Memory B cell (primary cell): ENCODE measurements at regions not wholly inside any gene's neighbourhood (a gene's known extent, or its start where the extent isn't known, plus 50 kb on each side); places are given as distances from the start of the nearest gene placed in this dataset.

Experiments used
- ATAC-seq: fragments of 150-1000 bp; cut with Tn5 transposase; 2 replicates; pipeline ENCODE4 v1.10.0; 2021; ENCODE audit warnings: low read depth, mild to moderate bottlenecking, moderate library complexity
- DNase-seq, 2 donors: peaks; one replicate each; pipeline ENCODE4 v3.0.0; 2022; ENCODE audit warnings: low spot score in 2 of 2
- H3K27ac Mint-ChIP-seq: one replicate; pipeline ENCODE4 v1.8.0; 2022; ENCODE audit warnings: mild to moderate bottlenecking, moderate library complexity, mixed read lengths
- H3K27me3 Mint-ChIP-seq: one replicate; pipeline ENCODE4 v1.8.0; 2022; ENCODE audit warnings: mixed read lengths
- H3K36me3 Mint-ChIP-seq: one replicate; pipeline ENCODE4 v1.8.0; 2022; ENCODE audit warnings: mild to moderate bottlenecking, mixed read lengths
- H3K4me1 Mint-ChIP-seq: one replicate; pipeline ENCODE4 v1.8.0; 2022; ENCODE audit warnings: mixed read lengths
- H3K4me3 Mint-ChIP-seq: one replicate; pipeline ENCODE4 v1.8.0; 2022; ENCODE audit warnings: mild to moderate bottlenecking, moderate library complexity, mixed read lengths
- H3K9me3 Mint-ChIP-seq: one replicate; pipeline ENCODE4 v1.8.0; 2022; ENCODE audit warnings: mixed read lengths

DNA sequence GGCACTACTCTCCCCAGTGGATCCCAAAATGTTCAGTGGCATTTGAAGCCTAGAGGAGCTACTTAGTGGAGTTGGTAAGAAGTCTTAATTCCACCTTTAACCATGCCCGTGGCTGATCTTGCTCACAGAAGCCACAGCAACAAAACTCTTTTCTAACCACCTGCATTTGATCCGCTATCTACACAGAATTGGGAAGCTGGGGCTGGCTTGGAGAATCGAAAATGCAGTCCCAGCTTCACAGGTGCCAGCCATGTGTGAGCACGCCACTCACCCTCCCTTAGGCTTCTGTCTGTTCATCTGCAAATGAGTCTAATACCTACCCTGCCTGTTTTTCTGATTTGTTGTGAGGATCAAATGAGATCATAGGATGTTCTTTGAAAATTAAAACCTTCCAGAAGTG is 182.6 kb downstream of the BCL11A start:
- Mint-ChIP-seq H3K4me1 (peaks cover 61% of the 10 kb centered on the region), H3K27ac (peak overlapping the region; percentile 87), H3K27me3 (no peaks in the 10 kb centered on the region), H3K4me3 (peak overlapping the region; percentile 21), H3K36me3 (no peaks in the 10 kb centered on the region), H3K9me3 (no peaks in the 10 kb centered on the region)
- DNase-seq, result no peak
- peak; percentile 61 for ATAC-seq

DNA sequence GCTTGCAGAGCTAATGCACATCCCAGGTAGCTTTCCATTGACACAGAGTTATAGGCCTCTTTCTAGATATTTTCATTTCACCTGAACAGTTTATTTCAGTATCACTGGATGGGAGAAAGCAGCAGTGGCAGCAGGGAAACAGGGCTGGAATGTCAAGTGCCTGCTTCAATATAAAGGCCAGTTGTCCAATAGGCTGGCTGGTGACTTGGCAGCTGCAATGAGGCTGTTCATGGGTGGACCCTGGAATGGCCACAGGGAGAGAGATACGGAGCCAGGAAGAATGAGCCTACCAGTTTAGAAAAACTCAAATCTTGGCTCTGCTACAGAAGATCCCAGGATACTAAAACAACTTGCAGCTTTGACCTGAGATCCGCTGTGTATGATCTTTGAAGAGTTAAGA is 185.0 kb downstream of the BCL11A start:
- Mint-ChIP-seq H3K27ac (peak overlapping the region; percentile 56), H3K27me3 (no peaks in the 10 kb centered on the region), H3K4me1 (peaks cover 80% of the 10 kb centered on the region), H3K36me3 (peaks cover 1% of the 10 kb centered on the region), H3K4me3 (no peak overlapping the region), H3K9me3 (no peaks in the 10 kb centered on the region)
- ATAC-seq (no peak), DNase-seq (no peak)

DNA sequence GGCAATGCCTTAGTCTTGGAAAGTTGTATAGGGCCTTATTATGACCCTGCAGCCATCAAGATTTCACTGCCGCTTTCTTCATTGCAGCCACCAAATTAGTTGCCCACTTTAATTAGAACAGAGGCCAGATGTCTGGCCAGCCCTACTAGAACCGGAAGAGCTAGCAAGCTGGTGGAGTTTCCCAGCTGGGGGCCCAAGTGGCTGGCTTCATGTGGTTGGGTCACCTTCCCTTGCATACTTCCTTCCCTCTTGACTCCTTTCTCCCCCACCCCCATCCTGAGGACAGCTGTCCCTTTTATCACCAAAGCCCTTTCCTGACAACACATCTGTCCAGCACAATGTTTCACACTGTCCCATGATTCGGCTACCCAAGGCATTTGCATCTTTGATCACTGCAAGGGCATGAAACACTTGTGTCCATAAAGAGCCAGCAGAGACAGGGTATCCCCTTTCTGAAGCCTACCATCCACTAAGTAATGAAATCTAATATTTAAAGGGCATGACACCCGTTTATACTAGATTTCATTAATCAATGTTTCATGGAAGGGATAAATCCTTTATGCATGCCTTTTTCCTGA is 187.2 kb downstream of the BCL11A start:
- Mint-ChIP-seq H3K27ac (peak overlapping the region; percentile 84), H3K36me3 (peaks cover 4% of the 10 kb centered on the region), H3K4me3 (peak overlapping the region; percentile 50), H3K9me3 (peaks cover 2% of the 10 kb centered on the region), H3K27me3 (no peaks in the 10 kb centered on the region), H3K4me1 (peaks cover 81% of the 10 kb centered on the region)
- ATAC-seq (peak; percentile 63), DNase-seq (no peak)

DNA sequence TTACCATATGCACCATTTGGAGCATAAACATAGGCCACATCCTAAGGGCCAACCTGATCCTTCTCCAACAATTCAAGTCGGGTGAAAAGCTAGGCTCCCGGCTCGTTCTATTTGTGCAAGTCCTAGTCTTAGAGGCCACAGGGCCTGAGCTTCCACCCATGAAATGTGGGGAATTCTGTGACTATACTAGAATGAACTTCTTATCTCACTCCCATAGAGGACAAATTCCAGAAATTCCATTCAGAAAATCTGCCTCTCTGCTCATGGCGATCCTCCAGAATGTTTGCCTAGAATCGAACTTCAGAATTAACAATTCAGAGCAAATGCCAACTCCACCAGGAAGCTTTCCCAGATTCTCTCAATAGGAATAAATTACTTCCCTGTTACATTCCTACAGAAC is 187.9 kb downstream of the BCL11A start:
- Mint-ChIP-seq H3K4me3 (peak overlapping the region; percentile 50), H3K4me1 (peaks cover 77% of the 10 kb centered on the region), H3K27ac (peak overlapping the region; percentile 84), H3K36me3 (peaks cover 4% of the 10 kb centered on the region), H3K9me3 (peaks cover 2% of the 10 kb centered on the region), H3K27me3 (no peaks in the 10 kb centered on the region)
- no peak for DNase-seq
- ATAC-seq, result no peak

DNA sequence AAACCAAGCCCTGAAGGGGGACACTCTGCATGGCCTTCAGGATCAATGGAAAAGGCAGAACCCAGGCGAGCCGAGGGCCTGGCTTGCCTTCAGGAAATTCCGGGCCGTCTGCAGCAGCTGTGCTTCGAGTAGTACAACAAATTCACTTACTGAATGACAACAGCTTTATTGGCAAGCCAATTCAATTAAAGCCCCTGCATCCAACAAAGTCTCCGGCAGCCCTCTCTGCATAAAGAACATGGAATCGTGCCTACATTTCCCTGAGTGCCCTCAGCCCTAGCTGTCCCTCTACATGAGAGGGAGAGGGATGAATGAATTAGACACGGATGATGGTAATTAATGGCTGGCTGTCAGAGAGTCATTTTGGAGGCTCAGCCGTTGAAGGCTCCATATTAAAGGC is 189.0 kb downstream of the BCL11A start:
- no peak overlapping the region for H3K4me3 Mint-ChIP-seq
- ATAC-seq (no peak), DNase-seq (no peak)
- H3K36me3 Mint-ChIP-seq, result peaks cover 4% of the 10 kb centered on the region
- peaks cover 2% of the 10 kb centered on the region for H3K9me3 Mint-ChIP-seq
- peaks cover 77% of the 10 kb centered on the region for H3K4me1 Mint-ChIP-seq
- H3K27ac Mint-ChIP-seq, result peak overlapping the region; percentile 84
- no peaks in the 10 kb centered on the region for H3K27me3 Mint-ChIP-seq

DNA sequence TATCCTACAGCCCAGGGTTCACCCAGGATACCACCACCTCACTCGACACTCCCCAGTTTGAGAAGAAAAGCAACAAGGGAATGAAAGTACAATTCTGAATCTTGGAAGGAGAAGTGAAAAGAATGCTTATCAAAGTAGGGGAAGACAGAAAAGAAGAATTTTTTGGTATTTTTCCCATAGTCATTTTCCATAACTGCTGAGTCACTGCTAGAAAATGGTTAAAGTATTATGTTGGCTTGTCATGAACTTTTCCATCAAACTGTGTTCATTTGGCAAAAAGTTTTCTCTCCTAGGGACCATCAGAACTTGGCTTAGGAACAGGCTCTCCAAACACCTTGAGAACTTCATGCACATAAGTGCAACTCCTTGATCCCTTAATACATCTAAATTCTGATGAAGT is 192.0 kb downstream of the BCL11A start:
- ATAC-seq (no peak), DNase-seq (no peak)
- no peak overlapping the region for H3K4me3 Mint-ChIP-seq
- H3K4me1 Mint-ChIP-seq, result peaks cover 73% of the 10 kb centered on the region
- H3K27ac Mint-ChIP-seq, result peak overlapping the region; percentile 71
- H3K36me3 Mint-ChIP-seq, result peaks cover 4% of the 10 kb centered on the region
- no peaks in the 10 kb centered on the region for H3K27me3 Mint-ChIP-seq
- peaks cover 2% of the 10 kb centered on the region for H3K9me3 Mint-ChIP-seq

DNA sequence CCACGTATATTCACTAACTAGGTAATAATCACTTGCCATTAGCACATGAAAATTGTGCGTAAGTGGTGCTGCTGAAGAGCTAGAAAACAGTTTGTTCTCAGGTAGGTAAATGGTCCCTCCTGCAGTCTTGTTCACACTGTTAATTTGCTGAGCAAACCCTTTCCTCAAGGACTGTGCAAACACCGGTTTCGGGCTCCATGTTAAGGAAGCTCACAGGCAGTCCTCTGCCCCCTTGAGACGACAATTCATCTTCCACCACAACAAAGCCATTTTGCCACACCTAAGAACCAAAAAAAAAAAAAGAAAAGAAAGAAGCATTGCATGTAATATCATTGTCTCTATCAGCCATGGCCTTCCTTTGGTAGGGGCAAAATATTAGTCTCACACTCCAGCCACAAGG is 193.9 kb downstream of the BCL11A start:
- Mint-ChIP-seq H3K4me1 (peaks cover 70% of the 10 kb centered on the region), H3K27me3 (no peaks in the 10 kb centered on the region), H3K36me3 (peaks cover 4% of the 10 kb centered on the region), H3K4me3 (no peak overlapping the region), H3K9me3 (peaks cover 2% of the 10 kb centered on the region), H3K27ac (peak overlapping the region; percentile 85)
- no peak for ATAC-seq
- no peak for DNase-seq

DNA sequence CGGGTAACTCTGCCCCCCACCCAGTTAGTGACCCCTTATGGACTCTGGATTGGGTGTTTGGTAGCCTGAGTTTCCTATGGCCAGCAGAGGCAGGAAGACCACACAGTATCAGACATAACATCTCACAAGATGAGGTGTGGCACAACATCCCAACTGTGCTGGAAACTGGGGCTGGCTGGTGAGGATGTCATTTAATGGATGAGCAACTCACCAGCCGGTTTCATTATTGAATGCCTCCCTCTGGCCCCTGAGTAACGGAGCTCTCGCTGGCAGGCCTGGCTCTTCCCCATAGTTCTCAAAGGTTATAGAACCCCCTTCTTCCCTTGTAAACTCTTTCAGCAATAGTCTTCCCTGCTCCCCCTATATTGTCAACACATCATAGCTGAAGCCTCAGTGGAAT is 195.0 kb downstream of the BCL11A start:
- peaks cover 2% of the 10 kb centered on the region for H3K36me3 Mint-ChIP-seq
- no peaks in the 10 kb centered on the region for H3K27me3 Mint-ChIP-seq
- H3K27ac Mint-ChIP-seq, result peak overlapping the region; percentile 85
- peaks cover 69% of the 10 kb centered on the region for H3K4me1 Mint-ChIP-seq
- DNase-seq (no peak), ATAC-seq (no peak)
- H3K9me3 Mint-ChIP-seq, result peaks cover 2% of the 10 kb centered on the region
- H3K4me3 Mint-ChIP-seq, result peak overlapping the region; percentile 25

DNA sequence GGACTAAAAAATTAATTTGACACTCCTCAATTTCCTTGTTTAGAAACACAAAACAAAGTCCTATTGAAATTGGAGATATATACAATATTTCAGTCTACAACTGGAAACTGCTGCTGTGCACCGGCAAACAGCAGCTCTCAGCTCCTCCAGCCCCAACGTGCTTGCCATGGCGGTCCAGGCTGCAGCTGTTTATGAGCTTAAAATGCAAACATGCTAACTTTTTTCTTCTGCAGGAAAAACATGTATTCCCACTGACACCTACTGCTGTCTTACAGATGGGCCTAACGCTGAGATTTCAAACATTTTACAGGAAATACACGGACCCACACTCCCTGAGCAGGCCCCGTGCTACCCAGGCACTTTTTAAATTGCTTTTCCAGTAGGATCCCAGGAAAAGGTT is 195.5 kb downstream of the BCL11A start:
- ATAC-seq (no peak), DNase-seq (no peak)
- H3K9me3 Mint-ChIP-seq, result peaks cover 2% of the 10 kb centered on the region
- H3K36me3 Mint-ChIP-seq, result peaks cover 2% of the 10 kb centered on the region
- H3K27ac Mint-ChIP-seq, result peak overlapping the region; percentile 99
- peaks cover 71% of the 10 kb centered on the region for H3K4me1 Mint-ChIP-seq
- no peaks in the 10 kb centered on the region for H3K27me3 Mint-ChIP-seq
- no peak overlapping the region for H3K4me3 Mint-ChIP-seq

DNA sequence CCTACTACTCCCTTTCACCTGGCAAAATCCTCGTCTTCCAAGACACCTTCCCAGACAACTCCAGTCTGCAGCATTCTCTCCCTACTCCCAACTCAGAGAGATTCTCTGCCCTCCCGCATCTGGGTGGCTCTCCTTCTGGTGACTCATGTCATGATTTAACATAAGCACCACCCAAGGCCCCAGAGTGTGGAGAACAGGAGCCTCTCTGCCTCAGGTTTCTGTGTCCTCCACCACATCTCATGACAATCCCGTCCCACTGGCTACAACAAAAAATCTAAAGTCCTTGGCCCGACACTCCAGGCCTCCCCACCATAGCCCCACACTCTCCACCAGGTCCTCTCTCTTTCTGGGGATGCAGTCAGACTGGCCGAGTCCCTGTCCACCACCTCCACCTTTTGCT is 197.1 kb downstream of the BCL11A start:
- H3K36me3 Mint-ChIP-seq, result no peaks in the 10 kb centered on the region
- peak overlapping the region; percentile 99 for H3K27ac Mint-ChIP-seq
- DNase-seq (no peak), ATAC-seq (no peak)
- H3K27me3 Mint-ChIP-seq, result no peaks in the 10 kb centered on the region
- peaks cover 73% of the 10 kb centered on the region for H3K4me1 Mint-ChIP-seq
- no peaks in the 10 kb centered on the region for H3K9me3 Mint-ChIP-seq
- H3K4me3 Mint-ChIP-seq, result peak overlapping the region; percentile 76

DNA sequence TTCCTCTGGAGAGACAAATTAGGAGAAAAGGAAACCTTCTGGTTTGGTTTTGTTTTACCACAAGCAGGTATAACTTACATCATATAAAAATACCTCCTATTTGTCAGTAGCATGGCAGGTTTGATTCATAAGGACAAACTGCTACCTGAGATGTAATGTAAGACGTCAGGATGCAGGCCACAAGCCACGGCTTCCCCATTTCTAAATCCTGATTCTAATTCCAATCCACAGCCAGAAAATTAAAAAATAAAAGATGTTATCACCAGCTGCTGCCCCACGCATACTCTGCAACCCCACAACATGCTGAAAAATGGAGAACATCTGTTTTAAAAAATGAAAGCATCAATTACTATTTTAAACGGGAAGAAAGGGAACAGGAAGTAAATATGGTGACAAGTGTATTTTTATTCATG is 197.6 kb downstream of the BCL11A start:
- H3K4me1 Mint-ChIP-seq, result peaks cover 76% of the 10 kb centered on the region
- peak overlapping the region; percentile 76 for H3K4me3 Mint-ChIP-seq
- H3K27me3 Mint-ChIP-seq, result no peaks in the 10 kb centered on the region
- H3K36me3 Mint-ChIP-seq, result no peaks in the 10 kb centered on the region
- DNase-seq, result peak in 1 of 2 donors; percentile 23
- peak; percentile 9 for ATAC-seq
- H3K27ac Mint-ChIP-seq, result peak overlapping the region; percentile 99
- no peaks in the 10 kb centered on the region for H3K9me3 Mint-ChIP-seq

DNA sequence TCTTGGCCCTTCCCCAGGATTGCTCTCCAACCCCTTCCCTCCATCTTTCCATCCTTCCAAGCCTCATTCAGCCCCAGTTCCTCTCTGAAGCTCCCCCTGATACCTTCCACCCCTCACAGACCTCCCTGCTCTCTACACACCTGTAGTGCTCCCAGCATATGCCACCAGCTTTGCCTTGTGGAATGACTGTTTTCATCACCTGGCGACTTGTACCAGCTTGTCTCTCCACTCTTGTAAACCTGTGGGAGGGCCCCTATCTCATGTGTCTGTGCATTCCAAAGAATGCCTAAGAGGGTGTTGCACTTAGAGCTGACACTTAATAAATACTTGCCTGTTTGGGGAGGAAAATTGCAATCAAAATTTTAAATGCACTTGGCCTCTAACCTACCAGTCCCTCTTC is 198.7 kb downstream of the BCL11A start:
- Mint-ChIP-seq H3K27me3 (no peaks in the 10 kb centered on the region), H3K27ac (peak overlapping the region; percentile 99), H3K36me3 (peaks cover 3% of the 10 kb centered on the region), H3K9me3 (peaks cover 2% of the 10 kb centered on the region), H3K4me1 (peaks cover 75% of the 10 kb centered on the region), H3K4me3 (peak overlapping the region; percentile 33)
- no peak for ATAC-seq
- DNase-seq, result peak in 1 of 2 donors; percentile 10

DNA sequence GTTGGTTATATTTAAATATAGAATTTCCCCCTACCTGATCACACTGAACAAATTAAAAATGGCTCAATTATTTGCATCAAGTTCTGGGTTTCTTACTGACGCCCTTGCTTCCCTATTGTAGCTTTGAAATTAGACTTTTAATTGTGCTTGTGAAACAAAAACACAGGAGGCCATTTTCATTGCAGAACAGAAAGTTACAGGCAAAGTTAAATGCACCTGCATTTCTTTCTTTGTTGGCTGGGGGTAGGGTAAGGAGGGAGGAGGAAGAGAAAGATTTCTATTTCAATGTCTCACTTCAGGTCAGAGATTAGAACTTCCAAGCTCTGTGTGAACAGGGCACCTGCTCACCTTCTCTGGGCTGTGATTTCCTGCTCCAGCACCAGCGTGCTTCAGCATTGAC is 199.6 kb downstream of the BCL11A start:
- Mint-ChIP-seq H3K36me3 (peaks cover 5% of the 10 kb centered on the region), H3K9me3 (peaks cover 2% of the 10 kb centered on the region), H3K27me3 (no peaks in the 10 kb centered on the region), H3K4me3 (peak overlapping the region; percentile 72), H3K27ac (peak overlapping the region; percentile 99), H3K4me1 (peaks cover 77% of the 10 kb centered on the region)
- DNase-seq, result peak; percentile 23 to 62
- peak; percentile 63 for ATAC-seq

DNA sequence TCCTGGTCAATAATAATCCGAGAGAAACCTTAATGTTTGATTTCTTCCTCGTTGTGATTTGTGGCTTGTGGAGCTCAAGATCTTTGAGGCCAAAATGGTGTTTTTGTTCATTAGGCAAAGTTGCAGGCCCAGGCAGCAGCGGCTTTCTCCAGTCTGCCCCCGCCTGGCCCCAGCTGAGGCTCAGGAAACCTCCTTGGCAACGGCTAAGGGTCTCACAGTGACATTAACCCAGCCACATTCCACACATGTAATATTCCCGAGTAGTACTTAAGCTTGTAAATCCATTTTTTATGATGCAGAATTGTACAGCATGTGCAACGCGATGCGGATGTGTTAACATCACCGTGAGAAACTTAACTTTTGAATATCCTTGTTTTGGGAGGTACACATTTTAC is 200.1 kb downstream of the BCL11A start:
- Mint-ChIP-seq H3K27ac (peak overlapping the region; percentile 99), H3K36me3 (peaks cover 5% of the 10 kb centered on the region), H3K4me1 (peaks cover 74% of the 10 kb centered on the region), H3K4me3 (peak overlapping the region; percentile 72), H3K9me3 (peaks cover 2% of the 10 kb centered on the region), H3K27me3 (no peaks in the 10 kb centered on the region)
- DNase-seq, result peak in 1 of 2 donors; percentile 37
- peak; percentile 13 for ATAC-seq
